Pancreas (tissue), 10 donors: ENCODE measurements at regions not wholly inside any gene's neighbourhood (a gene's known extent, or its start where the extent isn't known, plus 50 kb on each side); places are given as distances from the start of the nearest gene placed in this dataset.
"Not testable (repeated sequence)": the region's sequence is repeated elsewhere in the genome, so short reads cannot be mapped to it uniquely, and the experiment has no call there.

Source experiments
- ATAC-seq, 4 donors: fragments of 200-7000 bp; cut with Tn5 transposase; one replicate each; pipeline versions ENCODE4 v1.8.0 to v1.9.1; 2020; ENCODE audit warnings: mild to moderate bottlenecking in 4 of 4, moderate library complexity in 4 of 4
- DNase-seq, 6 donors: peaks; one replicate each; pipeline ENCODE4 v3.0.0-alpha.2; 2020
- FAIRE-seq: peaks from 2 replicates; lab custom pipeline; 2012; peaks lifted over from hg19 to GRCh38; lab: Jason Lieb, UNC
- H3K27ac ChIP-seq, 4 donors: fragments of 200-600 bp; sonication (generic); 1 replicate in 3 of 4; 2 replicates in 1 of 4; pipeline versions ENCODE4 v1.5.0 to v1.8.0; 2020
- H3K27me3 ChIP-seq, 4 donors: fragments of 200-600 bp; one replicate each; pipeline ENCODE4 v1.8.0; 2021
- H3K36me3 ChIP-seq, 3 donors: fragments of 200-600 bp; sonication (generic) in 1 of 3; one replicate each; pipeline versions ENCODE4 v1.5.0 to v1.8.0; 2020 to 2021
- H3K4me1 ChIP-seq, 3 donors: fragments of 200-600 bp; one replicate each; pipeline ENCODE4 v1.8.0; 2021
- H3K4me3 ChIP-seq, 4 donors: fragments of 200-600 bp; sonication (generic) in 2 of 4; one replicate each; pipeline versions ENCODE4 v1.5.0 to v1.8.0; 2020 to 2021
- H3K9me3 ChIP-seq, 4 donors: fragments of 200-600 bp; one replicate each; pipeline ENCODE4 v1.8.0; 2021
- WGBS, 2 donors: extraction: QIAGEN DNeasy Blood & Tissue Kit; methylation state at CpG; one replicate each; pipeline ENCODE4 v1.1.7; 2013; 5-methylcytosine and 5-hydroxymethylcytosine counted together
- intact Hi-C, 3 donors: fragments of 100-400 bp; cut with DNase I; formaldehyde crosslinking; loops; one replicate each; pipeline versions ENCODE4 v1.11.1 to v1.14.2; 2022
- TF ChIP-seq, protein P1 (sequence below), 4 donors: fragments of 200-600 bp; sonication (generic) in 3 of 4; IDR thresholded peaks; one replicate each; pipeline versions ENCODE4 v1.5.0 to v1.8.0; 2021; ENCODE audit warnings: antibody characterized with exemption in 4 of 4
- donor health status: healthy with polysubstance abuse.
- donor health status: DM: no; HTN: no; CAD: no; lungs with moderate emphysema.
- donor health status: DM: no; HTN: no; CAD: no.
- donor health status: control.
- donor health status: control.
- donor health status: Bipolar disorder and iron deficiency.
- donor health status: DM: yes; HTN: yes; CAD: no.
- donor health status: DM: no; HTN: no; CAD: no.
- donor health status: DM: no; HTN: no; CAD: no.
- donor health status: DM: yes; HTN: yes; CAD: no.

DNA sequence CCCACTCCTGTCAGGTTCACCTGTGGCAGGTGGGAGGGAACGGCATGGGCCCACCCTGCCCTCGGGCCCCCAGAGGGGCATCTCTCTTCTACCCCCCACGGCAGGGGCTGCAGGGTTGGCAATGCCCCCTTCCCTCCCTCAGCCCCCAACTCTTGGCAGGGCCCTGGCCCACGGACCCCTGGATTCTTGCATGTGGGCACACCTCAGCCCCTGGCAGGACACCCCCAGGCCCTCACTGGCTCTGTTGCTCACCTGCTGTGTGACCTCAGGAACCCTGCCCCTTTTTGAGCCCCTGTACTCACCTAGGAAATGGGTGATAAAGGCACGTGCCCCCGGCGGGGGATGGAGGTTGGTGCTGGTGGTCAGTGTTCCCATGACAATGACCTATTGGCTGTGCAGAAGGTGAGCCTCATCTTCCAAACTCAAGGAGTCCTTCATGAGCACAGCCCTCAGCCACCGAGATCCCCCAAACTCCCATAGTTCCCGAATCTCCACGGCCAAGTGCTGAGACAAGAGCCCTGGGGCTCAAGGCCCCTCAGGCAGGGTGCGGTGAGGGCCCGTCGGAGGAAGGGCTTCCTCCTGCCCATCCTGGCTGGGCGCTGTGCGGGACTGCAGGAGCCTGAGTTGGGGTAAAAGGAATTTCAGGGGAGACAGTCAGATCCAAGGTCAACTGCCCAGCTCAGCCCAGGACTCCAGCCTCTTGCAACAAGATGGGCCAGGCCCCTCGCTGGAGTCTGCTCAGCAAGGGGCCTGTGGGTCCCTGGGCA is 198.2 kb downstream of the IGLL1 start:
- 70 to 75% methylated on average over 15 to 16 of the region's 16 CpGs for WGBS, 2 donors

DNA sequence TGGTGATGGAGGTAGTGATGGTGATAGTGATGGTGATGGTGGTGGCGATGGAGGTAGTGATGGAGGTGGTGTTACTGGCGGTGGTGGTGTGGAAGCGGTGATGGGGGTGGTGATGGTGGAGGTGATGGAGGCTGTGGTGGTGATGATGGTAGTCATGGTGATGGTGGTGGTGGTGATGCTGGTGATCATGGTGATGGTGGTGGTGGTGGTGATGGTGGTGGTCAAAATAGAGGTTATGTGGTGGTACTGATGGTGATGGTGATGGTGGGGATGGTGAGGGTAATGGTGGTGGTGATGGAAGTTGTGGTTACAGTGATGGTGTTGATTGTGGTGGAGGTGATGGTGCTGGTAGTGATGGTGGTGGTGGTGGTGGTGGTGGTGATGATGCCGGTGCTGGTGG is 199.2 kb downstream of the IGLL1 start:
- no peak for FAIRE-seq
- WGBS, 2 donors = 92 to 97% methylated on average over 4 of the region's 4 CpGs
- no peaks in the 10 kb centered on the region for H3K27me3 ChIP-seq

More for the DNA sequence above, 198.2 kb downstream of the IGLL1 start:
- no peaks in the 10 kb centered on the region for H3K36me3 ChIP-seq
- H3K4me3 ChIP-seq = no peak overlapping the region
- TF ChIP-seq, protein P1, sequence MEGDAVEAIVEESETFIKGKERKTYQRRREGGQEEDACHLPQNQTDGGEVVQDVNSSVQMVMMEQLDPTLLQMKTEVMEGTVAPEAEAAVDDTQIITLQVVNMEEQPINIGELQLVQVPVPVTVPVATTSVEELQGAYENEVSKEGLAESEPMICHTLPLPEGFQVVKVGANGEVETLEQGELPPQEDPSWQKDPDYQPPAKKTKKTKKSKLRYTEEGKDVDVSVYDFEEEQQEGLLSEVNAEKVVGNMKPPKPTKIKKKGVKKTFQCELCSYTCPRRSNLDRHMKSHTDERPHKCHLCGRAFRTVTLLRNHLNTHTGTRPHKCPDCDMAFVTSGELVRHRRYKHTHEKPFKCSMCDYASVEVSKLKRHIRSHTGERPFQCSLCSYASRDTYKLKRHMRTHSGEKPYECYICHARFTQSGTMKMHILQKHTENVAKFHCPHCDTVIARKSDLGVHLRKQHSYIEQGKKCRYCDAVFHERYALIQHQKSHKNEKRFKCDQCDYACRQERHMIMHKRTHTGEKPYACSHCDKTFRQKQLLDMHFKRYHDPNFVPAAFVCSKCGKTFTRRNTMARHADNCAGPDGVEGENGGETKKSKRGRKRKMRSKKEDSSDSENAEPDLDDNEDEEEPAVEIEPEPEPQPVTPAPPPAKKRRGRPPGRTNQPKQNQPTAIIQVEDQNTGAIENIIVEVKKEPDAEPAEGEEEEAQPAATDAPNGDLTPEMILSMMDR (IDR thresholded peaks at IDR 0.05) = no peak
- DNase-seq = no peak
- ATAC-seq = no peak
- no peak overlapping the region for H3K27ac ChIP-seq
- no peaks in the 10 kb centered on the region for H3K9me3 ChIP-seq
- intact Hi-C loops = loop anchor here in 2 of 3 donors (5.0 to 10.0 kb wide), 3 partner anchors 67 to 210 kb away; no protein-coding TSS in a partner anchor
- FAIRE-seq = no peak
- no peaks in the 10 kb centered on the region for H3K27me3 ChIP-seq
- no peaks in the 10 kb centered on the region for H3K4me1 ChIP-seq

DNA sequence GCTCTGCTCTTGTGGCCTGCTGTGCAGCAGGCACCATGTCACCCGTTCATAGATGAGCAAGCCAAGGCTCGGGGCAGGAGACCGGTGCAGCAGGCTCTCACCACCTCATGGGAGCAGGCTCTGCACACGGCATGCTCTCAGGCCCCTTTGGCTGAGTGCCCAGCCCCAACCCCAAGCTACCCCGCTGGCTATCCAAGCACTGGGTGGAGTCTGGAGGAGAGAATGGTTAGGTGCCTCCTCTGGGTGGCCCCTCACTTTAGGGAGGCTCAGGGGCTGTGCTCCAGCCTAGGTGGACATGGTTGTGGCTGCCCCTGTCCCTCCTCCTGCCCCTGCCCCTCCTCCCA is 199.9 kb downstream of the IGLL1 start:
- DNase-seq = no peak
- Histone ChIP-seq H3K27me3 (no peaks in the 10 kb centered on the region), H3K27ac (no peak overlapping the region), H3K4me3 (no peak overlapping the region), H3K9me3 (no peaks in the 10 kb centered on the region), H3K4me1 (no peaks in the 10 kb centered on the region), H3K36me3 (no peaks in the 10 kb centered on the region)
- intact Hi-C loops = loop anchor here in 2 of 3 donors (5.0 to 10.0 kb wide), 3 partner anchors 65 to 208 kb away; no protein-coding TSS in a partner anchor
- ATAC-seq = no peak
- TF ChIP-seq, protein P1 (IDR thresholded peaks at IDR 0.05) = no peak
- 10 to 17% methylated on average over 5 of the region's 5 CpGs for WGBS, 2 donors
- FAIRE-seq = no peak

More for the DNA sequence above, 199.2 kb downstream of the IGLL1 start:
- TF ChIP-seq, protein P1 (IDR thresholded peaks at IDR 0.05) = no peak
- H3K36me3 ChIP-seq = no peaks in the 10 kb centered on the region
- intact Hi-C loops = loop anchor here in 2 of 3 donors (5.0 to 10.0 kb wide), 3 partner anchors 66 to 209 kb away; no protein-coding TSS in a partner anchor
- no peaks in the 10 kb centered on the region for H3K9me3 ChIP-seq
- no peak for DNase-seq
- H3K27ac ChIP-seq = no peak overlapping the region
- H3K4me1 ChIP-seq = no peaks in the 10 kb centered on the region
- no peak for ATAC-seq
- no peak overlapping the region for H3K4me3 ChIP-seq

DNA sequence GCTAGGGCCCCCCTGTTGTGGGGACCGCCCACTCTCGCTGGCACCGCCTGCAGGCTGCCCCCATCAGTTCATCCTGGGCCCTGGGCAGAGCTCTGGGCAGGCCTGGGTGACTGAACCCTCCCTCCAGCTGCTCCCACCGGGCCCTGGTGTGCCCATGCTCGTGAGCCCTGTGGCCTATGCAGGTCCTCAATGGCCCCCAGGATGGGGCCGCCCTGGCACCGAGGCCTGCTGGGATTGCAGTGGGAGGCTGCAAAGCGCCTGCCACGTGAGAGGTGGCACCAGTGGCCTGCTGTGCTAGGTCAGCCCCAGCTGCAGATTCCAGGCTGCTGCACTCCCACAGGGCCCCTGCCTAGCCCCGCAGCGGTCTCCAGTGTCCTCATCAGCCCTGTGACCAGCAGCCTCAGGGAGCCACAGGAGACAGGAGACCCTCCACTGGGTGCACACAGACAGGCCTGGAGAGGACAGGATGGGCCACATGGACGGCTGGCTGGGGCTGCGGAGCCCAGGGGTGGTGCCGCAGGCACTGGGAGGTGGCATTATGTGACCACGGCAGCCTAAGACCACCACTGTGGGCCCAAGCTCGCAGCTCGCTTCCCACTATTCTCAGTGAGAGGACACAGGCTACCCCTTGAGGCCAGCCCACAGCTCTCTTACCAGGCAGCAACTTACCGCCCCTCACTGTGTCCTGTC is 199.4 kb downstream of the BCR start:
- ATAC-seq, FAIRE-seq, H3K36me3 ChIP-seq, H3K27me3 ChIP-seq, H3K4me1 ChIP-seq, H3K27ac ChIP-seq, H3K9me3 ChIP-seq, DNase-seq, H3K4me3 ChIP-seq: not testable (repeated sequence)
- 79 to 89% methylated on average over 13 to 17 of the region's 18 CpGs for WGBS, 2 donors
- intact Hi-C loops = loop anchor here in 2 of 3 donors (5.0 to 10.0 kb wide), 3 partner anchors 65 to 207 kb away; no protein-coding TSS in a partner anchor

DNA sequence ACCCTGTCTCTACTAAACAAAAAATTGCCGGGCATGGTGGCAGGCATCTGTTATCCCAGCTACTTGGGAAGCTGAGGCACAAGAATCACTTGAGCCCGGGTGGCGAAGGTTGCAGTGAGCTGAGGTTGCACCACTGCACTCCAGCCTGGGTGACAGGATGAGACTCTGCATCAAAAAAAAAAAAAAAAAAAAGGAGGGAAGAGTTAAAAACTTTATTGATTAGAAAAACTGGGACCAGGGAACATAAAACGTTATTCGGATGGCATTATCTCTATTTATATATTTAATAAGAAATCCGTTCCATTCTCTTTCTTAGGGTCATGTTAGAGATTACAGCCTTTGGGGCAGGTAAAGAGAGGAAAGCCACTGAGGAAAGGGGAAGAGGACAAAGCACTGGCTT is 197.5 kb downstream of the BCR start:
- Histone ChIP-seq H3K27me3 (no peaks in the 10 kb centered on the region), H3K27ac (no peak overlapping the region), H3K4me1 (no peaks in the 10 kb centered on the region), H3K9me3 (no peaks in the 10 kb centered on the region), H3K36me3 (no peaks in the 10 kb centered on the region), H3K4me3 (no peak overlapping the region)
- ATAC-seq (no peak), DNase-seq (no peak), FAIRE-seq (no peak)
- intact Hi-C loops = no loop called here
- WGBS, 2 donors = 43 to 63% methylated on average over 6 of the region's 6 CpGs
- TF ChIP-seq, protein P1 (IDR thresholded peaks at IDR 0.05) = no peak
